Testis (tissue), 2 donors: ENCODE measurements at regions not wholly inside any gene's neighbourhood (a gene's known extent, or its start where the extent isn't known, plus 50 kb on each side); places are given as distances from the start of the nearest gene placed in this dataset.

Source experiments
- POLR2A ChIP-seq: fragments of 450-650 bp; IDR thresholded peaks from one replicate; pipeline ENCODE4 v1.6.1; 2017; ENCODE audit warnings: antibody characterized with exemption, mild to moderate bottlenecking, moderate library complexity
- TF ChIP-seq, protein P1 (sequence below), 3 experiments: fragments of 450-650 bp in 2 of 3; fragments of 200-600 bp in 1 of 3; sonication (generic) in 1 of 3; IDR thresholded peaks; one replicate each; pipeline ENCODE4 v1.5.1; 2016 to 2019; ENCODE audit warnings: antibody characterized with exemption in 3 of 3, mild to moderate bottlenecking in 2 of 3, moderate library complexity in 1 of 3

DNA sequence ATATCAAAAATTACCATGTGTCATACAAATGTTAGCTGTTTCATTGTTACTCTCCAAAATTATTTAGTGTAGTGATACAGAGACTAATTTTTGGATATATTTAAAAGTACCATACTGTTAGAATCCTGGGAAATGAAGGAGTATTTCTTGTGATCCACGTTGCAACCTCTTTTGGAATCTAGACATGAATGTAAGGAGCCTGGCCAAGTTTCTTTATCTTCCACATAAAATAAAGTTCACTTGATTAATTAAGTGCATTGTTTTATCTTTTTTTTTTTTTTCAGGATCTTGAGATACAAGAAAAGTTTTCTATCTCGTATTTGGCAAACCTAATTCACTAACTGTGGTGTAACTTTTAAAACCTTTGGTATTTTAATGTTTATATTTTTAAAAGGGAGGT lies 270.7 kb downstream of the SOX4 start:
- no peak for TF ChIP-seq POLR2A
- TF ChIP-seq, protein P1, sequence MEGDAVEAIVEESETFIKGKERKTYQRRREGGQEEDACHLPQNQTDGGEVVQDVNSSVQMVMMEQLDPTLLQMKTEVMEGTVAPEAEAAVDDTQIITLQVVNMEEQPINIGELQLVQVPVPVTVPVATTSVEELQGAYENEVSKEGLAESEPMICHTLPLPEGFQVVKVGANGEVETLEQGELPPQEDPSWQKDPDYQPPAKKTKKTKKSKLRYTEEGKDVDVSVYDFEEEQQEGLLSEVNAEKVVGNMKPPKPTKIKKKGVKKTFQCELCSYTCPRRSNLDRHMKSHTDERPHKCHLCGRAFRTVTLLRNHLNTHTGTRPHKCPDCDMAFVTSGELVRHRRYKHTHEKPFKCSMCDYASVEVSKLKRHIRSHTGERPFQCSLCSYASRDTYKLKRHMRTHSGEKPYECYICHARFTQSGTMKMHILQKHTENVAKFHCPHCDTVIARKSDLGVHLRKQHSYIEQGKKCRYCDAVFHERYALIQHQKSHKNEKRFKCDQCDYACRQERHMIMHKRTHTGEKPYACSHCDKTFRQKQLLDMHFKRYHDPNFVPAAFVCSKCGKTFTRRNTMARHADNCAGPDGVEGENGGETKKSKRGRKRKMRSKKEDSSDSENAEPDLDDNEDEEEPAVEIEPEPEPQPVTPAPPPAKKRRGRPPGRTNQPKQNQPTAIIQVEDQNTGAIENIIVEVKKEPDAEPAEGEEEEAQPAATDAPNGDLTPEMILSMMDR (IDR thresholded peaks at IDR 0.05): no peak
